SKM-1 (cell line): ENCODE measurements at regions not wholly inside any gene's neighbourhood (a gene's known extent, or its start where the extent isn't known, plus 50 kb on each side); places are given as distances from the start of the nearest gene placed in this dataset.

Experiments used
- DNase-seq: peaks from one replicate; lab custom pipeline; 2025; ENCODE audit not compliant: unreplicated experiment; lab: John Stamatoyannopoulos, UW

DNA sequence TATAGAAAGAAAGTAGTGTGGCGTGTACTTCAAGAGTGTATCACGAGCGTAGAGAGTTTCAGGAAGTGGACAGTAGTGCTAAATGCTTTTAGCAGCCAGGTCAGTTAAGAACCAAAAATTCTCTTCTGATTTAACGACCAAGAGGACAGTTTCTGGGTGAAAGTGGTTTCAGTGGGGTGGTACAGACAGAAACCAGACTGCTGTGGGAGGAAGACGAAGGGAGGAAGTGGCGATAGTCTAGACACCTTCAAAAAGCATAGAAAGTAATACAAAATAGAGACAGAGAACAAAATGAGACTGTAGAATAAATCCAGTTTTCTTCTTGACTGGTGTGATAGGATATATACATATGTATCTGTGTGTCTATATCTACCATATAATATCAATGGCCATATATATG, 93.5 kb downstream of the MBL2 start:
- DNase-seq, result no peak

DNA sequence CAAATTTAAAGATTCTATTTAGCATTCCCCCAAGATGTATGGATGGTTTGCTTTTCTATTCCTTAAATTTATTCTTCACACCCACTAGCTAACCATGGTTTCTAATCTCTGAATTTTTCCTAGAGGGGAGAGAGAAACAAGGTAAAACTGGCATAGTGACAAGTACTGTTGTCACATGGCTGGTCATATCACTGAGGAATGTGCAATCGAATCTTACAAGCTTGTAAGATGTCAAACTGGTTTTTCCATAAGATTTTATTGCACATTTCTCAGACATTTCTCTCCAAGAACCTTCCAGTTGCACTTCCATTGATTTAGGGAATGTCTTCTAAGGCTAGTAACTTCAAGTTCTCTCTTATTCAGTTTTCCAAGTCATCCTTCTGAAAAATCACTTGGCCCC, 89.8 kb downstream of the MBL2 start:
- DNase-seq, result no peak

DNA sequence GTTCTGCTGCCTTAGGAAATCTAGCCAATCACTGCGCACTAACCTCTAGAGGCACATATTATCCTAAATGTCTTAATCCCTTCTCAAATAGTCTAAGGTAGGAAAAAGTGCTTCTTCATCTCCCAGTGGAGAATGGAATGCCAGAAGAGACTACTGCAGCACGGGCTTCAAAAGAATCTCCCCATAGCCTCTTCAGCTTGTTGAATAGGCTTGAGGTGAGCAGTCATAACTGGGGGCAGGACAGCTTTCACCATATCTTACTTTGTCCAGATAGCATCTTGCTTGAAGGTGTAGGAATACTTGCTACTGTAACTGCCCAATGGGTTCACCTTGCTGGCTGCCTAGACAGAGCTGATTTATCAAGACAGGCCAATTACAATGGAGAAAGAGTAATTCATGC, 88.8 kb downstream of the MBL2 start:
- DNase-seq, result no peak

DNA sequence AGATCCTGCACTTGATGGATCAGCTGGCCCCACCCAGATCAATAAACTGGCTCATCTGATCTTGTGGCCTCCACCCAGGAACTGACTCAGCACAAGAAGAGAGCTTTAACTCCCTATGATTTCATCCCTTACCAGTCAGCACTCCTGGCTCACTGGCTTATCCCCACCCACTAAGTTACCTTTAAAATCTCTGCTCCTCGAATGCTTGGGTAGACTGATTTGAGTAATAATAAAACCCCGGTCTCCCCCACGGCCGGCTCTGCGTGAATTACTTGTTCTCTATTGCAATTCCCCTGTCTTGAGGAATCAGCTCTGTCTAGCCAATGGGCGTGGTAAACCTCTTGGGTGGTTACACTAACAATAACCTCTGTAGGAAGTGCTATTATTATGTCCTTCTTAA, 83.7 kb downstream of the MBL2 start:
- no peak for DNase-seq

DNA sequence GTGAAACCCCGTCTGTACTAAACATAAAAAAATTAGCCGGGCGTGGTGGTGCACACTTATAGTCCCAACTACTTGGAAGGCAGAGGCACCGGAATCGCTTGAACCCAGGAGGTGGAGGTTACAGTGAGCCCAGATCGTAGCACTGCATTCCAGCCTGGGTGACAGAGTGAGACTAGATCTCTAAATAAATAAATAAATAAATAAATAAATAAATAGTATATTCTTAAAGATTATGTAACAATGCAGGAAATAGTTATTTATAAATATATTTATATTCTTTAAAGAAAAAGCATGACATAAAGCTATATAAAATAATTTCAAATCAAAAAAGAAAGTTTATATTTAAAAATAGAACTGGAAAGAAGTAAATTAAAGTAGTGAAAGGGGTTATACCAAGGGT, 76.4 kb downstream of the MBL2 start:
- DNase-seq, result no peak

DNA sequence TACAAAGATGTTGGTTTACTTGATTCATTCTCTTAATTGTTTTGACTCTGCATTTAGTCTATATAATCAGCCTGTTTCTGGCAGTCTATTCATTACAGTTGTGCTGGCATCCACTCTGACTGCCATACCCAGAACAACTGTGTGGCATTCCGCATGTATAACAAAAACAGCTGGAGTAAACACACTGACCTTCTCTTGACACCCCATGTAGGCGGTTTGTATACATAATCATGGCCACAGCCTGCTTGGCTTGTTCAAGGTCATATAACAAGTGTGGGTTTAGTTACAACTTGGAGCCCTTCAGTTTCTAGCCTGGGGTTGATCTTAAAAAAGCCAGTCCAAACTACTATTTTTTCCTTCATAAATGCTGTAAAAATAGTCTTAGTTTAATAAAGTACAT, 70.9 kb downstream of the MBL2 start:
- no peak for DNase-seq

DNA sequence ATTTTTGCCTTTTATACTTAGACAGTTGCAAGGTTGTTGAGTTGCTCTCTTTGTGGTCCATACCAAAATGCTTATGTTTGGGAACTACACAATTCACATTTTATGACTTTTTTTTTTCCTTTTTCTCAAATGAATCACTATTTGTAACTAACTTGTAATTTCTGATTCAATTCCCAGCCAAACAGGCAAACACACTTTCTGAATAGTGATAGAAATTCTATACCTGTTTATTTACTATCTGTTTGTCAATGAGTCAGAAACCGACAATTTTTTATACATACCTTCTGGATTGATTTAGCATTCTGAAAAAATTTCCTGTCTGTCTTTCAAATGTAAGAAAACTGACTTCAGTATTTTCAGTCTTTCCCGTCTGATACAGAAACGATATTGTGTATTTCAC, 69.1 kb downstream of the MBL2 start:
- DNase-seq, result no peak

DNA sequence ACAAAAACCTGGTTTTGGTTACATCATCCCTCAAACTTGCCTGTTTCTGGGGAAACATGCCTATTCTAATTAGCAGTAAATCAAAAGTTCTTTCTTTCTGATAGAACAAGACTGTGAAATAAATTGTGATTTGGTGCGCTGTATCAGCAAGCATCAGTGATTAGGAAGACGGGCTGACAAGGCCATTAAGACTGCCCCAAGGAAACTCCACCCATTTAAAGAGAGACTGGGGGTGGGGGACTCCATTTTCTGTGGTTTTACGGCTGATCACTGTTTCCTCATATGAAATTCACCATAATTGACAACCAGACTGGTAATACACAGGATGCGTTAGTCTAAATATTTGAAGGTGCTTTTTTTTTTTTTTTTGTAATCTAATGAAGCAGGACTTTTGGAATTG, 68.7 kb downstream of the MBL2 start:
- no peak for DNase-seq

DNA sequence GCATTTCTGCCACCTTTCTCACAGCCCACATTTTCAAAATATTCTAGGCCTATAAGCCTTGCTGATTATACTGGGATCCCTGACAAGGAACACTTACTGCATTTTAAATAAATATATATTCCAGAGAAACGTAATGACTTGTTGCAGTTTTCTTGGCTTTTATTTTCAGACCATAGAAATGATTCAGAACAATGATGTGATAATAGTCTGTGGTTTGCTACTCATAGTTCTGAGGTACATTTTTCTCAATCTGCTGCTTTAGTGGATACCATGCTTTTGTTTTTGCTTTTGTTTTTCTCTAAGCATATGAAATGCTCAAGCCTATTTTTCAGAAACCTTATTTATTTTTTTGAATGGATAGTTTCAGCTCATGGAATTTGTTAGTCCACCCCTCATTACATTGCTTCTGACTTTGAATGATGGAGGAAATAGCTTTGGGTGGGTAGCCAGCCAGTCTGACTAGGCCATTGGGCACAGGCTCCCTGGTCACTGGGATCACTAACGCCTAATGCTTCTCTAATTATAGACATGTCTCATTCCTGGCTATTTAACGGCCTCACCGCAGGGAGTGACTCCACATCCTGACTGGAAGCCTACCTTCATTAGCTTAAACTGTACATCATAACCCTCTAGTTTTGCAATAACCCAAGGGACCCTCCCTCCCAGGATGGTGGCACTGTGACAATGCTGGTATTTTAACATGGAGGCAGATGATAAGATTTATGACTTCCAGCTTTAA, 66.1 kb downstream of the MBL2 start:
- DNase-seq, result no peak
